NCI-H2196 (cell line): ENCODE measurements at regions not wholly inside any gene's neighbourhood (a gene's known extent, or its start where the extent isn't known, plus 50 kb on each side); places are given as distances from the start of the nearest gene placed in this dataset.
A peak's percentile ranks its signal among the peaks of the same experiment; 100 is the strongest.
"Not testable (repeated sequence)": the region's sequence is repeated elsewhere in the genome, so short reads cannot be mapped to it uniquely, and the experiment has no call there.

Experiments used
- DNase-seq: peaks from one replicate; lab custom pipeline; 2025; ENCODE audit not compliant: unreplicated experiment; lab: John Stamatoyannopoulos, UW

GRCh38 chr20:17891131-17891530 lies 77.5 kb downstream of the SNX5 start:
- DNase-seq: not testable (repeated sequence)

- no peak for DNase-seq
These were observed 78.3 kb downstream of the SNX5 start for GRCh38 chr20:17890330-17890729.

- no peak for DNase-seq
These were observed 79.4 kb downstream of the SNX5 start for GRCh38 chr20:17889226-17889625.

GRCh38 chr20:17888044-17888443 lies 80.5 kb downstream of the SNX5 start:
- DNase-seq: no peak

- no peak for DNase-seq
These were observed 81.1 kb downstream of the SNX5 start for GRCh38 chr20:17887331-17888030.

GRCh38 chr20:17885544-17885943 lies 83.0 kb downstream of the SNX5 start:
- DNase-seq: no peak

- DNase-seq: no peak
These were observed 83.5 kb downstream of the SNX5 start for GRCh38 chr20:17885076-17885475.

GRCh38 chr20:17884307-17885003 lies 84.1 kb downstream of the SNX5 start:
- DNase-seq: no peak

- DNase-seq: no peak
These were observed 84.8 kb downstream of the SNX5 start for GRCh38 chr20:17883592-17884306.

- DNase-seq: no peak
These were observed 85.6 kb downstream of the SNX5 start for GRCh38 chr20:17882834-17883591.

- DNase-seq: no peak
These were observed 86.3 kb downstream of the SNX5 start for GRCh38 chr20:17882065-17882833.

- no peak for DNase-seq
These were observed 86.9 kb downstream of the SNX5 start for GRCh38 chr20:17881741-17882064.

- DNase-seq: no peak
These were observed 89.5 kb downstream of the SNX5 start for GRCh38 chr20:17878912-17879602.

- DNase-seq: no peak
These were observed 90.3 kb downstream of the SNX5 start for GRCh38 chr20:17878069-17878911.

- DNase-seq: no peak
These were observed 92.6 kb downstream of the SNX5 start for GRCh38 chr20:17875981-17876385.

GRCh38 chr20:17875106-17875980 lies 93.3 kb downstream of the SNX5 start:
- DNase-seq: peak; percentile 67

- no peak for DNase-seq
These were observed 94.1 kb downstream of the SNX5 start for GRCh38 chr20:17874271-17875105.
